IMR-90 (cell line): ENCODE measurements at regions not wholly inside any gene's neighbourhood (a gene's known extent, or its start where the extent isn't known, plus 50 kb on each side); places are given as distances from the start of the nearest gene placed in this dataset.

ENCODE experiments used
- ATAC-seq: fragments of 200-7000 bp; cut with Tn5 transposase; 2 replicates; pipeline ENCODE4 v1.9.1; 2020; ENCODE audit warnings: low read depth, mild to moderate bottlenecking, moderate library complexity
- BruUV-seq: library from RNA; stranded (reverse); fragments of 400-500 nt; replicated peaks from 2 replicates; lab custom pipeline; 2021; lab: Mats Ljungman, UMichigan
- CTCF ChIA-PET: fragments of 300-600 bp; formaldehyde crosslinking; extraction: SDS; loops from one replicate; lab custom pipeline; 2021; ENCODE audit warnings: antibody characterized with exemption; lab: Yijun Ruan, JAX
- POLR2A ChIA-PET: fragments of 300-600 bp; sonication (Branson Sonifier 250); formaldehyde crosslinking; loops from one replicate; lab custom pipeline; 2022; ENCODE audit warnings: antibody characterized with exemption; ENCODE audit not compliant: unreplicated experiment; lab: Charles Lee
- DNase-seq: peaks from one replicate; pipeline ENCODE4 v3.0.0; 2013
- H2AFZ ChIP-seq: replicated peaks from 2 replicates; pipeline ENCODE3; 2013; ENCODE audit warnings: low read length, mild to moderate bottlenecking; ENCODE audit not compliant: poor library complexity
- H2AK5ac ChIP-seq: 2 replicates; pipeline ENCODE4 v1.6.1; 2013; ENCODE audit warnings: low read depth, low read length, inconsistent platforms
- H2AK9ac ChIP-seq: replicated peaks from 2 replicates; pipeline ENCODE3; 2013; ENCODE audit warnings: mild to moderate bottlenecking, low read depth, low read length, moderate library complexity; ENCODE audit not compliant: poor library complexity
- H2BK120ac ChIP-seq: 2 replicates; pipeline ENCODE4 v1.6.1; 2013; ENCODE audit warnings: low read depth, low read length, inconsistent platforms
- H2BK15ac ChIP-seq: 3 replicates; pipeline ENCODE4 v1.6.1; 2013; ENCODE audit warnings: low read depth, low read length, inconsistent platforms
- H2BK20ac ChIP-seq: 2 replicates; pipeline ENCODE4 v1.6.1; 2013; ENCODE audit warnings: low read depth, mild to moderate bottlenecking, inconsistent platforms, low read length, moderate library complexity
- H2BK5ac ChIP-seq: 2 replicates; pipeline ENCODE4 v1.6.1; 2013; ENCODE audit warnings: mild to moderate bottlenecking, low read depth, low read length, inconsistent platforms; ENCODE audit not compliant: poor library complexity, severe bottlenecking
- H3K14ac ChIP-seq: replicated peaks from 2 replicates; pipeline ENCODE4 v1.6.1; 2013; ENCODE audit warnings: low read depth, low read length, inconsistent platforms
- H3K18ac ChIP-seq: 2 replicates; pipeline ENCODE4 v1.6.1; 2013; ENCODE audit warnings: low read depth, low read length, control low read depth
- H3K23ac ChIP-seq: 2 replicates; pipeline ENCODE4 v1.6.1; 2013; ENCODE audit warnings: low read depth, low read length, inconsistent platforms
- H3K27ac ChIP-seq: 2 replicates; pipeline ENCODE4 v1.5.1; 2013; ENCODE audit warnings: mild to moderate bottlenecking, control low read depth, low read length; ENCODE audit not compliant: insufficient read depth
- H3K27me3 ChIP-seq: 2 replicates; pipeline ENCODE4 v1.6.1; 2013; ENCODE audit warnings: low read length; ENCODE audit not compliant: control insufficient read depth, insufficient read depth
- H3K36me3 ChIP-seq: 2 replicates; pipeline ENCODE4 v1.6.1; 2013; ENCODE audit warnings: low read length, mixed read lengths; ENCODE audit not compliant: control insufficient read depth, insufficient read depth
- H3K4ac ChIP-seq: 2 replicates; pipeline ENCODE4 v1.6.1; 2013; ENCODE audit warnings: low read depth, low read length, inconsistent platforms
- H3K4me1 ChIP-seq: 2 replicates; pipeline ENCODE4 v1.6.1; 2013; ENCODE audit warnings: low read length, mixed read lengths; ENCODE audit not compliant: control insufficient read depth, insufficient read depth
- H3K4me2 ChIP-seq: 2 replicates; pipeline ENCODE4 v1.6.1; 2013; ENCODE audit warnings: low read depth, mild to moderate bottlenecking, control low read depth, low read length, moderate library complexity
- H3K4me3 ChIP-seq: 2 replicates; pipeline ENCODE4 v1.5.1; 2013; ENCODE audit warnings: low read depth, mild to moderate bottlenecking, control low read depth, low read length, moderate library complexity; ENCODE audit not compliant: insufficient read depth
- H3K56ac ChIP-seq: 2 replicates; pipeline ENCODE4 v1.6.1; 2013; ENCODE audit warnings: low read length, inconsistent platforms; ENCODE audit not compliant: insufficient read depth; ENCODE audit errors: extremely low read depth
- H3K79me1 ChIP-seq, 2 experiments: 2 replicates each; pipeline ENCODE4 v1.6.1; 2013; ENCODE audit warnings: low read length in 2 of 2, inconsistent platforms in 1 of 2, low read depth in 1 of 2
- H3K9ac ChIP-seq: 2 replicates; pipeline ENCODE4 v1.6.1; 2013; ENCODE audit warnings: low read depth, low read length, control low read depth
- H3K9me1 ChIP-seq: 2 replicates; pipeline ENCODE4 v1.6.1; 2013; ENCODE audit warnings: low read length, inconsistent platforms; ENCODE audit not compliant: insufficient read depth
- H3K9me3 ChIP-seq: 2 replicates; pipeline ENCODE4 v1.6.1; 2013; ENCODE audit warnings: low read length; ENCODE audit not compliant: control insufficient read depth, insufficient read depth
- H4K20me1 ChIP-seq: 2 replicates; pipeline ENCODE4 v1.6.1; 2013; ENCODE audit warnings: low read length, inconsistent platforms; ENCODE audit not compliant: insufficient read depth
- H4K5ac ChIP-seq: 2 replicates; pipeline ENCODE4 v1.6.1; 2013; ENCODE audit warnings: mild to moderate bottlenecking, low read depth, low read length, control low read depth
- H4K8ac ChIP-seq, 2 experiments: 2 replicates each; pipeline ENCODE4 v1.6.1; 2013; ENCODE audit warnings: low read depth in 2 of 2, low read length in 2 of 2, control low read depth in 1 of 2, inconsistent platforms in 1 of 2
- H4K91ac ChIP-seq: 2 replicates; pipeline ENCODE4 v1.6.1; 2013; ENCODE audit warnings: low read depth, low read length, inconsistent platforms; ENCODE audit not compliant: insufficient read depth
- BHLHE40 ChIP-seq: fragments of 150-350 bp; IDR thresholded peaks from 2 replicates; pipeline ENCODE4 v1.6.1; 2016; ENCODE audit warnings: mild to moderate bottlenecking, low read depth, low read length
- CEBPB ChIP-seq: IDR thresholded peaks from 2 replicates; pipeline ENCODE4 v1.6.1; 2012; ENCODE audit warnings: low read depth, low read length, improper control_type of control experiment
- CHD1 ChIP-seq: IDR thresholded peaks from 2 replicates; pipeline ENCODE4 v1.6.1; 2012; ENCODE audit warnings: low read depth, low read length, improper control_type of control experiment
- MAZ ChIP-seq: IDR thresholded peaks from 2 replicates; pipeline ENCODE4 v1.6.1; 2012; ENCODE audit warnings: low read depth, mild to moderate bottlenecking, low read length, improper control_type of control experiment, moderate library complexity, borderline replicate concordance
- MXI1 ChIP-seq: IDR thresholded peaks from 2 replicates; pipeline ENCODE4 v1.6.1; 2012; ENCODE audit warnings: low read depth, mild to moderate bottlenecking, low read length, moderate library complexity, borderline replicate concordance
- RCOR1 ChIP-seq: IDR thresholded peaks from 2 replicates; pipeline ENCODE4 v1.6.1; 2012; ENCODE audit warnings: mild to moderate bottlenecking, low read length, improper control_type of control experiment; ENCODE audit not compliant: insufficient replicate concordance
- SMC3 ChIP-seq: fragments of 150-350 bp; IDR thresholded peaks from 2 replicates; pipeline ENCODE4 v1.6.1; 2016; ENCODE audit warnings: low read depth, mild to moderate bottlenecking, antibody characterized with exemption, low read length, moderate library complexity
- WGBS, 2 experiments: methylation state at CpG; one replicate each; pipeline versions ENCODE4 v1.1.5 to v1.1.7; 2013; ENCODE audit warnings: missing lambda C conversion rate in 2 of 2; ENCODE audit not compliant: insufficient read length in 1 of 2; ENCODE audit errors: extremely low coverage in 2 of 2; 5-methylcytosine and 5-hydroxymethylcytosine counted together
- dilution Hi-C: fragments of 300-500 bp; cut with HindIII; formaldehyde crosslinking; loops from one replicate; pipeline ENCODE4 v1.14.3; 2018; ENCODE audit warnings: low sequenced_read_pairs; ENCODE audit not compliant: unreplicated experiment
- in situ Hi-C: fragments of 300-500 bp; cut with MboI; formaldehyde crosslinking; loops from 3 replicates; pipeline ENCODE4 v1.14.3; 2019; ENCODE audit warnings: low sequenced_read_pairs, inconsistent platforms, mixed read lengths
- intact Hi-C: fragments of 100-400 bp; cut with micrococcal nuclease; formaldehyde crosslinking; loops from 2 replicates; pipeline ENCODE4 v1.10.0; 2022

- no CpG with 5 or more reads among the region's 1 CpG for WGBS, 2 experiments
- Histone ChIP-seq H4K20me1 (no peaks in the 10 kb centered on the region), H4K91ac (no peak overlapping the region), H2BK15ac (no peak overlapping the region), H3K9ac (no peak overlapping the region), H3K4me1 (no peaks in the 10 kb centered on the region), H2AK5ac (no peak overlapping the region), H3K27me3 (peaks cover 24% of the 10 kb centered on the region), H3K4me3 (no peak overlapping the region), H2BK5ac (no peak overlapping the region), H3K23ac (no peak overlapping the region), H3K36me3 (no peaks in the 10 kb centered on the region), H3K27ac (no peak overlapping the region), H2AK9ac (no peak overlapping the region), H3K9me3 (no peaks in the 10 kb centered on the region), H2AFZ (no peak overlapping the region), H3K4ac (no peak overlapping the region), H3K9me1 (no peaks in the 10 kb centered on the region), H2BK120ac (no peak overlapping the region), H2BK20ac (no peak overlapping the region), H4K5ac (no peak overlapping the region), H3K79me1 (no peaks in the 10 kb centered on the region), H4K8ac (no peak overlapping the region), H3K4me2 (no peak overlapping the region), H3K14ac (no peak overlapping the region), H3K18ac (no peak overlapping the region), H3K56ac (no peak overlapping the region)
- dilution Hi-C loops (no loop called here), in situ Hi-C loops (no loop called here), intact Hi-C loops (no loop called here)
- DNase-seq (peak; percentile 16), ATAC-seq (peak; percentile 27; the same call in 1 of the 2 replicates)
- no peak for TF ChIP-seq SMC3
- TF ChIP-seq MAZ, result no peak
- TF ChIP-seq MXI1, result no peak
- TF ChIP-seq BHLHE40, result no peak
- TF ChIP-seq CEBPB, result no peak
- no peak for TF ChIP-seq CHD1
- TF ChIP-seq RCOR1, result no peak
- POLR2A ChIA-PET, result no interaction called here
- CTCF ChIA-PET, result no interaction called here
- no TSS peak for BruUV-seq
Observed at GRCh38 chr19:42658076-42658475, 63.4 kb upstream of the CEACAM8 start.
